ENCODE measurements at regions not wholly inside any gene's neighbourhood (a gene's known extent, or its start where the extent isn't known, plus 50 kb on each side); places are given as distances from the start of the nearest gene placed in this dataset.

DNA sequence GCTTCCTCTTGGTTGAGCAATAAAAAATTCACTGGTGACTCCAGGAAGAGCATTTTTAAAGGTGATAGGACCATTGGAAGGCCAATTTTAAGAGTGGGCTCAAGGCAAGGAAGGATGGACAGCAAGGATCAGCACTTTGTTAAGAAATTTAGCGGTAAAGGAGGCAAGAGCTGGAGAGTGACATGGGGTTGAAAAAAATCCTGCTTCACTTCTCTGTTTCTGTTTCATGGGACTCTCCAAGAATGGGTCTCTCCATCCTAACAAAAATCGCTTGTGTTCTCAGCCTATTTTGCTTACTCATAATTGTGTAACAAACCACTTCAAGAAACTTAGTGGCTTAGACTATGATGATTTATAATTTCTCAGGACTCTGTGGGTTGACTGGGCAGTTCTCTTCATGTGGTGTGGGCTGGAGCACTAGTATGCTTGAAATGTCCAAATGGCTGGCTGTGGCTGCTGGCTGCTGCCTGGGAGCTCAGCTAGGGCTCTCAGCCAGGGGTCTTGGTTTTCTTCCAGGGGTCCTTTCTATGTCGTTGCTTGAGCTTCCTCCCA lies 59.8 kb upstream of the ZNRF2 start:
- H2AK5ac ChIP-seq (ENCODE audit: low read depth, low read length): no peak overlapping the region
- no peak overlapping the region for H3K23ac ChIP-seq (ENCODE audit: insufficient read length)
- DNase-seq (ENCODE audit: low read depth in 1 of 2, low spot score in 2 of 2): no peak
- no peak overlapping the region for H3K4ac ChIP-seq (replicated peaks; ENCODE audit: insufficient read length, low read depth, low read length)
- no peak for FAIRE-seq
- H4K91ac ChIP-seq (replicated peaks; ENCODE audit: insufficient read length, low read length): no peak overlapping the region
- H3K23me2 ChIP-seq (ENCODE audit: low read depth, low read length): no peaks in the 10 kb centered on the region
- H2BK20ac ChIP-seq (ENCODE audit: low read length): no peak overlapping the region
- no peaks in the 10 kb centered on the region for H3K9me3 ChIP-seq (ENCODE audit: insufficient read depth in 2 of 2, low read depth in 1 of 2, low read length in 1 of 2)
- CTCF ChIA-PET (ENCODE audit: partially characterized antibody): interaction anchor here (0.6 to 1.3 kb wide), 6 partner anchors 15 to 340 kb away, joined by 3 to 5 read pairs (median 3); no protein-coding TSS in a partner anchor
- WGBS, 2 experiments (ENCODE audit: extremely low coverage in 1 of 2, insufficient coverage in 1 of 2, insufficient read length in 1 of 2, insufficient replicate concordance in 2 of 2, low coverage in 1 of 2, low lambda C conversion rate in 2 of 2, missing lambda C conversion rate in 1 of 2): 80% methylated on average over 3 of the region's 3 CpGs; no CpG with 5 or more reads in 1 of the 2 experiments
- no peak overlapping the region for H3K4me2 ChIP-seq (ENCODE audit: insufficient read depth in 1 of 2, low read depth in 2 of 2, low read length in 2 of 2)
- no peak overlapping the region for H2AFZ ChIP-seq (ENCODE audit: low read length)
- POLR2A ChIA-PET (ENCODE audit: partially characterized antibody): interaction anchor here (0.6 kb wide), 1 partner anchor 115 kb away, joined by 3 read pairs; no protein-coding TSS in a partner anchor
- no peak overlapping the region for H3K14ac ChIP-seq (ENCODE audit: insufficient read length)
- H3K9ac ChIP-seq (replicated peaks in 1 of 4; ENCODE audit: extremely low read depth in 1 of 4, low read depth in 3 of 4, low read length in 3 of 4): no peak overlapping the region
- no peaks in the 10 kb centered on the region for H3K79me2 ChIP-seq (ENCODE audit: control insufficient read depth in 1 of 2, insufficient read depth in 2 of 2, low read length in 2 of 2)
- H3K27ac ChIP-seq (ENCODE audit: low read depth, low read length): no peak overlapping the region
- H2BK5ac ChIP-seq (ENCODE audit: low read depth, low read length): no peak overlapping the region
- H3K56ac ChIP-seq (replicated peaks; ENCODE audit: insufficient read length, low read depth, low read length): no peak overlapping the region
- H4K8ac ChIP-seq (ENCODE audit: extremely low read depth, insufficient read depth, low read length): no peak overlapping the region; the same call in 1 of the 2 replicates
- H4K5ac ChIP-seq (ENCODE audit: insufficient read length, low read depth, low read length): no peak overlapping the region
- no peak overlapping the region for H2BK120ac ChIP-seq (replicated peaks; ENCODE audit: low read depth, low read length)
- no peaks in the 10 kb centered on the region for H4K20me1 ChIP-seq (replicated peaks in 1 of 2; ENCODE audit: control insufficient read depth in 1 of 2, insufficient read depth in 2 of 2, low read length in 2 of 2)
- no peak overlapping the region for H3K18ac ChIP-seq (ENCODE audit: extremely low read depth, low read length)
- H3K79me1 ChIP-seq (ENCODE audit: low read depth, low read length): no peaks in the 10 kb centered on the region
- H3K4me3 ChIP-seq (ENCODE audit: extremely low read depth in 1 of 4, insufficient read depth in 2 of 4, low read depth in 3 of 4, low read length in 4 of 4): no peak overlapping the region
- no peaks in the 10 kb centered on the region for H3K4me1 ChIP-seq (replicated peaks in 1 of 4; ENCODE audit: control insufficient read depth in 3 of 4, insufficient read depth in 4 of 4, low read length in 3 of 4)
- no peaks in the 10 kb centered on the region for H3K36me3 ChIP-seq (ENCODE audit: control insufficient read depth in 2 of 4, insufficient read depth in 4 of 4, low read length in 3 of 4)
- H2BK15ac ChIP-seq (ENCODE audit: low read length): no peak overlapping the region
- no peak overlapping the region for H2BK12ac ChIP-seq (ENCODE audit: low read depth, low read length)
- no peaks in the 10 kb centered on the region for H3K27me3 ChIP-seq (replicated peaks in 1 of 4; ENCODE audit: control insufficient read depth in 3 of 4, extremely low read depth in 1 of 4, insufficient read depth in 3 of 4, low read length in 3 of 4)
- TF ChIP-seq KDM4A (IDR thresholded peaks at IDR 0.05; ENCODE audit: low read depth, low read length, severe bottlenecking): no peak
- TF ChIP-seq SP4 (IDR thresholded peaks at IDR 0.05; ENCODE audit: low read length): no peak
- no peak for TF ChIP-seq JUN (IDR thresholded peaks at IDR 0.05; ENCODE audit: low read depth, low read length)
- no peak for TF ChIP-seq TEAD4 (IDR thresholded peaks at IDR 0.05; ENCODE audit: low read depth, low read length)
- TF ChIP-seq NANOG (IDR thresholded peaks at IDR 0.05; ENCODE audit: insufficient read depth, low read depth, low read length, poor library complexity, severe bottlenecking): no peak
- no peak for TF ChIP-seq RXRA (IDR thresholded peaks at IDR 0.05; ENCODE audit: insufficient read depth, low read depth, low read length)
- TF ChIP-seq KDM1A (IDR thresholded peaks at IDR 0.05; ENCODE audit: borderline replicate concordance, low read length): no peak
- TF ChIP-seq SIRT6 (IDR thresholded peaks at IDR 0.05; ENCODE audit: low read length): no peak
- no peak for TF ChIP-seq TAF7 (optimal IDR thresholded peaks at IDR 0.05; ENCODE audit: borderline replicate concordance, low read depth, low read length)
- TF ChIP-seq CHD2 (IDR thresholded peaks at IDR 0.05; ENCODE audit: low read length): no peak
- TF ChIP-seq BCL11A (IDR thresholded peaks at IDR 0.05; ENCODE audit: low read depth in 2 of 2, low read length in 2 of 2): no peak
- TF ChIP-seq CBX8 (IDR thresholded peaks at IDR 0.05; ENCODE audit: borderline replicate concordance, low read depth, low read length): no peak
- no peak for TF ChIP-seq TCF12 (IDR thresholded peaks at IDR 0.05; ENCODE audit: low read depth, low read length)
- no peak for TF ChIP-seq MAFK (IDR thresholded peaks at IDR 0.05; ENCODE audit: low read depth, low read length)
- TF ChIP-seq POU5F1 (IDR thresholded peaks at IDR 0.05; ENCODE audit: low read depth, low read length): no peak

All from H1 (cell line).